ENCODE measurements at regions not wholly inside any gene's neighbourhood (a gene's known extent, or its start where the extent isn't known, plus 50 kb on each side); places are given as distances from the start of the nearest gene placed in this dataset.

DNA sequence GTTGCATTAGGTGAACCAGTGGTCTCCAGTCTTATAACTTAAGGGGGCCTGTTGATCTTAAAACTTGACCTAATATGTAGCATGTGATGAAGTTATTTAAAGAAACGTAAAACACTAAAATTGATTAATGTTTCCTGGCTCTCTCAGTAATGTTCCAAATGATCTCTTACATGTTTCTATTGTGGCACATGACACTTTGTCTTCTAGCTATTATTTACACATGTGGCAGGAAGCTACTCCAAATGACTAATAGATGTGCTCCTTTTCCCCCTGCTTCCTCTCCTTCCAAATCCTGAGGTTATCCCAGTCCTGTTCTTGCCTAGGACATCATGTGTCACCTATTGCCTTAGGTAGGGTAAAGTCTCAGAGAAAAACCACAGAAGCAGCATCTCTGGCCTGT is 89.4 kb downstream of the FAS start:
- TF ChIP-seq, protein P1, sequence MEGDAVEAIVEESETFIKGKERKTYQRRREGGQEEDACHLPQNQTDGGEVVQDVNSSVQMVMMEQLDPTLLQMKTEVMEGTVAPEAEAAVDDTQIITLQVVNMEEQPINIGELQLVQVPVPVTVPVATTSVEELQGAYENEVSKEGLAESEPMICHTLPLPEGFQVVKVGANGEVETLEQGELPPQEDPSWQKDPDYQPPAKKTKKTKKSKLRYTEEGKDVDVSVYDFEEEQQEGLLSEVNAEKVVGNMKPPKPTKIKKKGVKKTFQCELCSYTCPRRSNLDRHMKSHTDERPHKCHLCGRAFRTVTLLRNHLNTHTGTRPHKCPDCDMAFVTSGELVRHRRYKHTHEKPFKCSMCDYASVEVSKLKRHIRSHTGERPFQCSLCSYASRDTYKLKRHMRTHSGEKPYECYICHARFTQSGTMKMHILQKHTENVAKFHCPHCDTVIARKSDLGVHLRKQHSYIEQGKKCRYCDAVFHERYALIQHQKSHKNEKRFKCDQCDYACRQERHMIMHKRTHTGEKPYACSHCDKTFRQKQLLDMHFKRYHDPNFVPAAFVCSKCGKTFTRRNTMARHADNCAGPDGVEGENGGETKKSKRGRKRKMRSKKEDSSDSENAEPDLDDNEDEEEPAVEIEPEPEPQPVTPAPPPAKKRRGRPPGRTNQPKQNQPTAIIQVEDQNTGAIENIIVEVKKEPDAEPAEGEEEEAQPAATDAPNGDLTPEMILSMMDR (IDR thresholded peaks at IDR 0.05 in 2 of 3, conservative IDR thresholded peaks at IDR 0.05 in 1 of 3; ENCODE audit: borderline replicate concordance in 1 of 3, insufficient read depth in 1 of 3, low read depth in 2 of 3, low read length in 2 of 3), result no peak
- TF ChIP-seq ZNF274 (IDR thresholded peaks at IDR 0.05; ENCODE audit: low read depth, low read length) (no peak), RAD21 (IDR thresholded peaks at IDR 0.05; ENCODE audit: low read depth) (no peak), EZH2 (IDR thresholded peaks at IDR 0.05) (no peak)
